ENCODE measurements at regions not wholly inside any gene's neighbourhood (a gene's known extent, or its start where the extent isn't known, plus 50 kb on each side); places are given as distances from the start of the nearest gene placed in this dataset.

DNA sequence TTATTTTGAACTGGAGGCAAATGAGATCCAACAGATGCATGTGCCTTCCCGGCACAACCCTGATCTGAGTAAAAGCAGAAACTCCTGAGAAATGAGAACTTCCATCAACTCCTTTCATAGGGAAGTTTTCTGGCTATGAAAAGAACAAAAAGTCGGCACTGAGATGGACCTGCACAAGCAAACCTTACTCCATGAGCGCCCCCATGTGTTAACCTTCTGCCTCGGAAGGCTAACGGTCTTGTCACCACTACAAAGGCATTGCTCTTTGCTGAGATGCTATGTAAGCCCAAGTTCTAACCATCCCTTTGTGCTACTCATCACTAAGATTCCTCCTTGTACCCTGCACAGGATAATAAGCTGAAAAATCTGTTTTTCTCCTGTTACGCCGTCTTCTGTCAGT lies 57.3 kb upstream of the SULT1C3 start:
- Histone ChIP-seq H2BK12ac (ENCODE audit: low read length) (no peak overlapping the region), H3K4ac (ENCODE audit: low read length) (no peak overlapping the region), H3K14ac (ENCODE audit: low read length) (no peak overlapping the region), H3K4me1 (ENCODE audit: control insufficient read depth in 2 of 2, insufficient read depth in 1 of 2, low read depth in 1 of 2, low read length in 2 of 2) (no peaks in the 10 kb centered on the region), H2BK5ac (ENCODE audit: low read length) (no peak overlapping the region), H3K27ac (replicated peaks; ENCODE audit: low read length) (no peak overlapping the region), H4K8ac (ENCODE audit: low read depth, low read length) (no peak overlapping the region), H3K79me1 (ENCODE audit: low read depth, low read length) (no peaks in the 10 kb centered on the region), H3K27me3 (ENCODE audit: control insufficient read depth in 3 of 3, insufficient read depth in 3 of 3, low read depth in 1 of 3, low read length in 3 of 3) (no peaks in the 10 kb centered on the region), H2BK120ac (ENCODE audit: low read depth, low read length) (no peak overlapping the region), H3K9ac (ENCODE audit: low read depth, low read length, poor library complexity) (no peak overlapping the region), H3K4me3 (ENCODE audit: low read length in 2 of 2) (no peak overlapping the region), H2AK5ac (ENCODE audit: low read depth, low read length) (no peak overlapping the region), H3K18ac (ENCODE audit: low read length) (no peak overlapping the region), H3K9me3 (replicated peaks in 1 of 2; ENCODE audit: control insufficient read depth in 2 of 2, insufficient read depth in 1 of 2, low read depth in 1 of 2, low read length in 2 of 2) (no peaks in the 10 kb centered on the region), H3K23ac (ENCODE audit: low read depth, low read length, poor library complexity) (no peak overlapping the region), H4K91ac (ENCODE audit: low read depth, low read length, poor library complexity) (no peak overlapping the region), H3K36me3 (replicated peaks in 1 of 2; ENCODE audit: control insufficient read depth in 2 of 2, insufficient read depth in 2 of 2, low read length in 2 of 2) (no peaks in the 10 kb centered on the region), H3K4me2 (ENCODE audit: insufficient read depth, low read length, poor library complexity, severe bottlenecking) (no peak overlapping the region), H2BK15ac (ENCODE audit: low read length) (no peak overlapping the region), H2AFZ (ENCODE audit: low read length) (no peak overlapping the region)
- no peak for DNase-seq (ENCODE audit: low spot score)
- no CpG with 5 or more reads among the region's 7 CpGs for WGBS, 2 donors (ENCODE audit: extremely low coverage in 2 of 2, insufficient read length in 2 of 2, insufficient replicate concordance in 1 of 2)

DNA sequence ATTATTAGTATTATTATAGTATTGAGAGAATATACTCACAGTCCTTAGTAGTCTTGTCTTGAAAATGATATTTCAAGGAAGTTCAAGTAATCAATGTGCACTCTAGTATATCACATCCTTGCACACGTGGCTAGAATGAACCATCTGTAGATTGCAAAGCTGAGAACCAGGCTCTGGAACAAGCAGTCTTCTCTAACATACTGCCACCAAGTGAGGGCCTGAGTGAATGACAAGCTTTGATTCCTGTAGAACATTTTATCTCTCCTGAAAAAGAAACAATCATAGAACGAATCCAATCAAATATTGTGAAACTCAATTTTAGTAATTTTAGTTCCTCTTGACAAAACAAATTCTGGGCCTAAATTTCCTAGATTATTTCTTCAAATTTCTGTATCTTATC lies 55.3 kb upstream of the SULT1C3 start:
- Histone ChIP-seq H3K4ac (ENCODE audit: low read length) (no peak overlapping the region), H2AK5ac (ENCODE audit: low read depth, low read length) (no peak overlapping the region), H3K79me1 (ENCODE audit: low read depth, low read length) (no peaks in the 10 kb centered on the region), H3K14ac (ENCODE audit: low read length) (no peak overlapping the region), H3K9ac (ENCODE audit: low read depth, low read length, poor library complexity) (no peak overlapping the region), H2BK120ac (ENCODE audit: low read depth, low read length) (no peak overlapping the region), H3K9me3 (replicated peaks in 1 of 2; ENCODE audit: control insufficient read depth in 2 of 2, insufficient read depth in 1 of 2, low read depth in 1 of 2, low read length in 2 of 2) (no peaks in the 10 kb centered on the region), H4K91ac (ENCODE audit: low read depth, low read length, poor library complexity) (no peak overlapping the region), H3K4me1 (ENCODE audit: control insufficient read depth in 2 of 2, insufficient read depth in 1 of 2, low read depth in 1 of 2, low read length in 2 of 2) (no peaks in the 10 kb centered on the region), H2BK5ac (ENCODE audit: low read length) (no peak overlapping the region), H3K27ac (replicated peaks; ENCODE audit: low read length) (no peak overlapping the region), H2BK12ac (ENCODE audit: low read length) (no peak overlapping the region), H3K27me3 (ENCODE audit: control insufficient read depth in 3 of 3, insufficient read depth in 3 of 3, low read depth in 1 of 3, low read length in 3 of 3) (no peaks in the 10 kb centered on the region), H3K4me2 (ENCODE audit: insufficient read depth, low read length, poor library complexity, severe bottlenecking) (no peak overlapping the region), H3K18ac (ENCODE audit: low read length) (no peak overlapping the region), H3K4me3 (ENCODE audit: low read length in 2 of 2) (no peak overlapping the region), H2BK15ac (ENCODE audit: low read length) (no peak overlapping the region), H3K23ac (ENCODE audit: low read depth, low read length, poor library complexity) (no peak overlapping the region), H3K36me3 (replicated peaks in 1 of 2; ENCODE audit: control insufficient read depth in 2 of 2, insufficient read depth in 2 of 2, low read length in 2 of 2) (no peaks in the 10 kb centered on the region), H2AFZ (ENCODE audit: low read length) (no peak overlapping the region), H4K8ac (ENCODE audit: low read depth, low read length) (no peak overlapping the region)
- no peak for DNase-seq (ENCODE audit: low spot score)
- no CpG with 5 or more reads among the region's 2 CpGs for WGBS, 2 donors (ENCODE audit: extremely low coverage in 2 of 2, insufficient read length in 2 of 2, insufficient replicate concordance in 1 of 2)

DNA sequence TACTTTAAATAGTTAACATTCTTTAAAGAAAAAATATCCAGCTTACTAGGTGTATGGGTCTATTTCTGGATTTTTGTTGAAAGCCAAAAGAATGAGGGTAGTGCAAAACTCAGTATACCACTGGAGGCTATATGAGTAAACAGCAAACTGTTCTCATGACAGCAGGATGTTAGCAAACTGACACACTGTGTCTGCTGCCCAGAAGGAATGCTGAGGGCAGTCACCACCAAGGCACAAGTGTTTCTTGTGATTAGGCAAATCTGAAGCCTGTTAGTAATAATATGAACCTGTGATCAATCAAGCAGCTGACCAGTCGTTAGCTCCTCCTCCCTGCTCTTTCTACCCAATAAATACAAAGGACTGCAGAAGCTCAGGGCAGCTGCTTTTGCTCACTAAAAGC lies 50.5 kb upstream of the SULT1C3 start:
- Histone ChIP-seq H2BK5ac (ENCODE audit: low read length) (no peak overlapping the region), H3K4me1 (ENCODE audit: control insufficient read depth in 2 of 2, insufficient read depth in 1 of 2, low read depth in 1 of 2, low read length in 2 of 2) (no peaks in the 10 kb centered on the region), H3K14ac (ENCODE audit: low read length) (no peak overlapping the region), H3K4ac (ENCODE audit: low read length) (no peak overlapping the region), H3K23ac (ENCODE audit: low read depth, low read length, poor library complexity) (no peak overlapping the region), H2BK15ac (ENCODE audit: low read length) (no peak overlapping the region), H2BK12ac (ENCODE audit: low read length) (no peak overlapping the region), H3K9ac (ENCODE audit: low read depth, low read length, poor library complexity) (no peak overlapping the region), H2AK5ac (ENCODE audit: low read depth, low read length) (no peak overlapping the region), H4K91ac (ENCODE audit: low read depth, low read length, poor library complexity) (no peak overlapping the region), H3K9me3 (replicated peaks in 1 of 2; ENCODE audit: control insufficient read depth in 2 of 2, insufficient read depth in 1 of 2, low read depth in 1 of 2, low read length in 2 of 2) (no peaks in the 10 kb centered on the region), H3K4me3 (ENCODE audit: low read length in 2 of 2) (no peak overlapping the region), H2BK120ac (ENCODE audit: low read depth, low read length) (no peak overlapping the region), H3K79me1 (ENCODE audit: low read depth, low read length) (no peaks in the 10 kb centered on the region), H3K36me3 (replicated peaks in 1 of 2; ENCODE audit: control insufficient read depth in 2 of 2, insufficient read depth in 2 of 2, low read length in 2 of 2) (no peaks in the 10 kb centered on the region), H3K18ac (ENCODE audit: low read length) (no peak overlapping the region), H3K27ac (replicated peaks; ENCODE audit: low read length) (no peak overlapping the region), H3K27me3 (ENCODE audit: control insufficient read depth in 3 of 3, insufficient read depth in 3 of 3, low read depth in 1 of 3, low read length in 3 of 3) (no peaks in the 10 kb centered on the region), H4K8ac (ENCODE audit: low read depth, low read length) (no peak overlapping the region), H3K4me2 (ENCODE audit: insufficient read depth, low read length, poor library complexity, severe bottlenecking) (no peak overlapping the region), H2AFZ (ENCODE audit: low read length) (no peak overlapping the region)
- DNase-seq (ENCODE audit: low spot score) = no peak
- WGBS, 2 donors (ENCODE audit: extremely low coverage in 2 of 2, insufficient read length in 2 of 2, insufficient replicate concordance in 1 of 2) = no CpG with 5 or more reads among the region's 1 CpG
